ENCODE measurements at regions not wholly inside any gene's neighbourhood (a gene's known extent, or its start where the extent isn't known, plus 50 kb on each side); places are given as distances from the start of the nearest gene placed in this dataset.

DNA sequence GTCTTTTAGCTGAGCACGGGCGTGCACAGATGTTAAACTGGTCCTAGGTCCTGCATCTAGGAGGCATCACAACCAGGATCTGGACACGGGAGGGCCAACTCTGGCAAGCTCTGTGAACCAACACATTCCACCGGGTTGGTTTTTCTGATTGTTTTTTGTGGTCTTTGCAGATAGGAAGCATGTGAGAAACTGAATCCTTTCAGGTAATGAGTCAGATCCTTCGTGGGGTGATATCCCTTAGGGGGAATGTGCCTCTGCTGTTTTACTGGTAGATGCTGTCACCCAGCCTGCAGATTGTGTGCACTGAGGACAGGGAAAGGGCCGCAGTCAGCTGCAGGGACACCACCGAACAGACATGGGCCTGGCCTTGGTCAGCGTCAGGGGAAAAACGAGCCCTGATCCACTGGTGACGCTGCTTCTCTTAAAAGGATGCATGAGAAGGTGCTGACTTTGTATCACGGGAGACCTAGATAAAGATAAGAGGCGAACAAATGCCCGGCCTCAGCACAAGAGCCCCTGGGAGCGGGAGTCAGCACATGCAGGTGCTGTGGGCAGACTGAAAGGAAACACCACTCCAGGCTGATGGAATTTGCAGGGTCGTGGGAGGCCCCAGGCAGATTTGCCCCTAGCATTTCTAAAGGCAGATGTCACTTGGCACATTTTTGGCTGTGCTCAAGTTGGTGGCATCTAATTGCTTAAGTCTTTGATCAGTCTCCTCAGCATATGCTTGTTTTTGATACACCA lies 51.1 kb downstream of the DOP1B start:
- intact Hi-C loops (cut with micrococcal nuclease; ENCODE audit: unreplicated experiment), result no loop called here
- Histone ChIP-seq H3K9me3 (ENCODE audit: low read depth, low read length, poor library complexity, severe bottlenecking) (no peaks in the 10 kb centered on the region), H3K4me1 (ENCODE audit: insufficient read depth, low read length, poor library complexity, severe bottlenecking) (no peaks in the 10 kb centered on the region), H3K27me3 (replicated peaks; ENCODE audit: insufficient read depth, low read depth, low read length, poor library complexity) (no peaks in the 10 kb centered on the region), H3K36me3 (ENCODE audit: insufficient read depth, low read length, poor library complexity, severe bottlenecking) (no peaks in the 10 kb centered on the region), H3K27ac (ENCODE audit: low read depth, low read length, poor library complexity, severe bottlenecking) (no peak overlapping the region), H3K4me3 (ENCODE audit: low read depth, low read length, poor library complexity, severe bottlenecking) (no peak overlapping the region)
- POLR2A ChIA-PET (ENCODE audit: low non-redundant PET), result no interaction called here
- CTCF ChIA-PET, result interaction anchor here (0.7 kb wide), 1 partner anchor 125 kb away, joined by 4 read pairs; no protein-coding TSS in a partner anchor
- TF ChIP-seq, protein P1, sequence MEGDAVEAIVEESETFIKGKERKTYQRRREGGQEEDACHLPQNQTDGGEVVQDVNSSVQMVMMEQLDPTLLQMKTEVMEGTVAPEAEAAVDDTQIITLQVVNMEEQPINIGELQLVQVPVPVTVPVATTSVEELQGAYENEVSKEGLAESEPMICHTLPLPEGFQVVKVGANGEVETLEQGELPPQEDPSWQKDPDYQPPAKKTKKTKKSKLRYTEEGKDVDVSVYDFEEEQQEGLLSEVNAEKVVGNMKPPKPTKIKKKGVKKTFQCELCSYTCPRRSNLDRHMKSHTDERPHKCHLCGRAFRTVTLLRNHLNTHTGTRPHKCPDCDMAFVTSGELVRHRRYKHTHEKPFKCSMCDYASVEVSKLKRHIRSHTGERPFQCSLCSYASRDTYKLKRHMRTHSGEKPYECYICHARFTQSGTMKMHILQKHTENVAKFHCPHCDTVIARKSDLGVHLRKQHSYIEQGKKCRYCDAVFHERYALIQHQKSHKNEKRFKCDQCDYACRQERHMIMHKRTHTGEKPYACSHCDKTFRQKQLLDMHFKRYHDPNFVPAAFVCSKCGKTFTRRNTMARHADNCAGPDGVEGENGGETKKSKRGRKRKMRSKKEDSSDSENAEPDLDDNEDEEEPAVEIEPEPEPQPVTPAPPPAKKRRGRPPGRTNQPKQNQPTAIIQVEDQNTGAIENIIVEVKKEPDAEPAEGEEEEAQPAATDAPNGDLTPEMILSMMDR (conservative IDR thresholded peaks at IDR 0.05; ENCODE audit: low read depth, low read length), result no peak
- no peak for TF ChIP-seq EZH2 (IDR thresholded peaks at IDR 0.05; ENCODE audit: borderline replicate concordance, low read depth, low read length, poor library complexity, severe bottlenecking)
- no peak for DNase-seq (ENCODE audit: low spot score)
- BruUV-seq (replicated peaks), result no TSS peak

GRCh38 chr21:36208326-36209013 lies 51.8 kb downstream of the DOP1B start:
- no peak overlapping the region for H3K27ac ChIP-seq (ENCODE audit: low read depth, low read length, poor library complexity, severe bottlenecking)
- CTCF ChIA-PET, result no interaction called here
- no peak overlapping the region for H3K4me3 ChIP-seq (ENCODE audit: low read depth, low read length, poor library complexity, severe bottlenecking)
- no peak for DNase-seq (ENCODE audit: low spot score)
- no peaks in the 10 kb centered on the region for H3K9me3 ChIP-seq (ENCODE audit: low read depth, low read length, poor library complexity, severe bottlenecking)
- BruUV-seq (replicated peaks), result no TSS peak
- intact Hi-C loops (cut with micrococcal nuclease; ENCODE audit: unreplicated experiment), result loop anchor here (1.0 kb wide), 1 partner anchor 67 kb away; no protein-coding TSS in a partner anchor
- H3K36me3 ChIP-seq (ENCODE audit: insufficient read depth, low read length, poor library complexity, severe bottlenecking), result no peaks in the 10 kb centered on the region
- no peaks in the 10 kb centered on the region for H3K4me1 ChIP-seq (ENCODE audit: insufficient read depth, low read length, poor library complexity, severe bottlenecking)
- no peaks in the 10 kb centered on the region for H3K27me3 ChIP-seq (replicated peaks; ENCODE audit: insufficient read depth, low read depth, low read length, poor library complexity)
- TF ChIP-seq, protein P1 (conservative IDR thresholded peaks at IDR 0.05; ENCODE audit: low read depth, low read length), result no peak
- TF ChIP-seq EZH2 (IDR thresholded peaks at IDR 0.05; ENCODE audit: borderline replicate concordance, low read depth, low read length, poor library complexity, severe bottlenecking), result no peak
- POLR2A ChIA-PET (ENCODE audit: low non-redundant PET), result no interaction called here

GRCh38 chr21:36209626-36210171 lies 53.1 kb downstream of the DOP1B start:
- Histone ChIP-seq H3K4me3 (ENCODE audit: low read depth, low read length, poor library complexity, severe bottlenecking) (no peak overlapping the region), H3K27ac (ENCODE audit: low read depth, low read length, poor library complexity, severe bottlenecking) (no peak overlapping the region), H3K27me3 (replicated peaks; ENCODE audit: insufficient read depth, low read depth, low read length, poor library complexity) (no peaks in the 10 kb centered on the region), H3K4me1 (ENCODE audit: insufficient read depth, low read length, poor library complexity, severe bottlenecking) (no peaks in the 10 kb centered on the region), H3K9me3 (ENCODE audit: low read depth, low read length, poor library complexity, severe bottlenecking) (no peaks in the 10 kb centered on the region), H3K36me3 (ENCODE audit: insufficient read depth, low read length, poor library complexity, severe bottlenecking) (no peaks in the 10 kb centered on the region)
- intact Hi-C loops (cut with micrococcal nuclease; ENCODE audit: unreplicated experiment), result loop anchor here (1.0 kb wide), 1 partner anchor 68 kb away; no protein-coding TSS in a partner anchor
- ChIA-PET CTCF (no interaction called here), POLR2A (ENCODE audit: low non-redundant PET) (no interaction called here)
- BruUV-seq (replicated peaks), result no TSS peak
- TF ChIP-seq, protein P1 (conservative IDR thresholded peaks at IDR 0.05; ENCODE audit: low read depth, low read length), result peak; percentile 58
- no peak for TF ChIP-seq EZH2 (IDR thresholded peaks at IDR 0.05; ENCODE audit: borderline replicate concordance, low read depth, low read length, poor library complexity, severe bottlenecking)
- DNase-seq (ENCODE audit: low spot score), result peak; percentile 58

Data from A673 (cell line).